ELR (cell line): ENCODE measurements at regions not wholly inside any gene's neighbourhood (a gene's known extent, or its start where the extent isn't known, plus 50 kb on each side); places are given as distances from the start of the nearest gene placed in this dataset.

ENCODE experiments used
- DNase-seq: peaks from one replicate; pipeline ENCODE4 v3.0.0-alpha.2; 2015; ENCODE audit warnings: low read depth

GRCh38 chr18:68462766-68463165, 252.1 kb downstream of the TMX3 start:
- DNase-seq, result no peak

- no peak for DNase-seq
Measured at GRCh38 chr18:68462148-68462547, 252.8 kb downstream of the TMX3 start.

- DNase-seq, result no peak
Measured at GRCh38 chr18:68461481-68462018, 253.4 kb downstream of the TMX3 start.

GRCh38 chr18:68459968-68460367, 254.9 kb downstream of the TMX3 start:
- no peak for DNase-seq

- DNase-seq, result peak; percentile 51
Measured at GRCh38 chr18:68456985-68457384, 257.9 kb downstream of the TMX3 start.

GRCh38 chr18:68455229-68455603, 259.7 kb downstream of the TMX3 start:
- no peak for DNase-seq

- DNase-seq, result peak; percentile 81
Measured at GRCh38 chr18:68454511-68455228, 260.2 kb downstream of the TMX3 start.

GRCh38 chr18:68449292-68449691, 265.6 kb downstream of the TMX3 start:
- peak; percentile 74 for DNase-seq

- DNase-seq, result peak; percentile 92
Measured at GRCh38 chr18:68448736-68449135, 266.2 kb downstream of the TMX3 start.

GRCh38 chr18:68447286-68447685, 267.6 kb downstream of the TMX3 start:
- DNase-seq, result peak; percentile 82

- no peak for DNase-seq
Measured at GRCh38 chr18:68445668-68446426, 269.1 kb downstream of the TMX3 start.

GRCh38 chr18:68445136-68445535, 269.8 kb downstream of the TMX3 start:
- DNase-seq, result no peak

- no peak for DNase-seq
Measured at GRCh38 chr18:68441241-68441640, 273.7 kb downstream of the TMX3 start.

- DNase-seq, result no peak
Measured at GRCh38 chr18:68440433-68440832, 274.5 kb downstream of the TMX3 start.

- DNase-seq, result no peak
Measured at GRCh38 chr18:68439642-68440041, 275.3 kb downstream of the TMX3 start.

- DNase-seq, result peak; percentile 77
Measured at GRCh38 chr18:68438983-68439382, 275.9 kb downstream of the TMX3 start.

- DNase-seq, result no peak
Measured at GRCh38 chr18:68438536-68438935, 276.4 kb downstream of the TMX3 start.

- peak; percentile 77 for DNase-seq
Measured at GRCh38 chr18:68436485-68436884, 278.4 kb downstream of the TMX3 start.

GRCh38 chr18:68435581-68435980, 279.3 kb downstream of the TMX3 start:
- peak; percentile 51 for DNase-seq

- no peak for DNase-seq
Measured at GRCh38 chr18:68431922-68432198, 283.0 kb downstream of the TMX3 start.

GRCh38 chr18:68431111-68431921, 283.6 kb downstream of the TMX3 start:
- DNase-seq, result peak; percentile 27

- DNase-seq, result peak; percentile 83
Measured at GRCh38 chr18:68429841-68430240, 285.1 kb downstream of the TMX3 start.

GRCh38 chr18:68429111-68429510, 285.8 kb downstream of the TMX3 start:
- DNase-seq, result no peak
